K562 (cell line): ENCODE measurements at regions not wholly inside any gene's neighbourhood (a gene's known extent, or its start where the extent isn't known, plus 50 kb on each side); places are given as distances from the start of the nearest gene placed in this dataset.
"Not testable (repeated sequence)": the region's sequence is repeated elsewhere in the genome, so short reads cannot be mapped to it uniquely, and the experiment has no call there.

Experiments
- ATAC-seq: fragments of 200-7000 bp; cut with Tn5 transposase; 3 replicates; pipeline ENCODE4 v1.9.1; 2020; ENCODE audit warnings: moderate library complexity
- BruUV-seq: library from RNA; stranded (reverse); fragments of 400-500 nt; replicated peaks from 2 replicates; lab custom pipeline; 2021; lab: Mats Ljungman, UMichigan
- CTCF ChIA-PET: fragments of 300-600 bp; formaldehyde crosslinking; extraction: SDS; loops from one replicate; lab custom pipeline; 2021; ENCODE audit warnings: low intra/inter-chr PET ratio; lab: Yijun Ruan, JAX
- POLR2A ChIA-PET: fragments of 300-600, 350-650 bp; sonication (Branson Sonifier 250); formaldehyde crosslinking; extraction: SDS; loops from one replicate; lab custom pipeline; 2021; ENCODE audit warnings: antibody characterized with exemption, inconsistent platforms; lab: Yijun Ruan, JAX
- DNase-seq, 4 experiments: peaks; one replicate each; pipeline versions ENCODE4 v3.0.0 to v3.0.0-alpha.2; 2011 to 2018; ENCODE audit warnings: low spot score in 3 of 4, mixed read lengths in 3 of 4; ENCODE audit errors: extremely low read depth in 1 of 4
- FAIRE-seq: peaks from 2 replicates; lab custom pipeline; 2011; peaks lifted over from hg19 to GRCh38; lab: Jason Lieb, UNC
- H2AFZ ChIP-seq: 2 replicates; pipeline ENCODE4 v1.6.0; 2011; ENCODE audit warnings: low read depth, low read length, control low read depth, inconsistent platforms
- H3K27ac ChIP-seq: fragments of 200-600 bp; 3 replicates; pipeline ENCODE4 v1.8.0; 2011; ENCODE audit warnings: low read depth, mild to moderate bottlenecking, control low read depth, inconsistent platforms, low read length, moderate library complexity, mixed read lengths; ENCODE audit errors: extremely low read depth
- H3K27me3 ChIP-seq, 2 experiments: fragments of 300-600 bp in 1 of 2; 2 replicates in 1 of 2; 3 replicates in 1 of 2; pipeline versions ENCODE4 v1.6.0 to v1.8.0; 2011; ENCODE audit warnings: inconsistent platforms in 2 of 2, low read length in 2 of 2, mild to moderate bottlenecking in 1 of 2, mixed read lengths in 1 of 2, moderate library complexity in 1 of 2; ENCODE audit not compliant: control insufficient read depth in 2 of 2, insufficient read depth in 2 of 2
- H3K36me3 ChIP-seq: fragments of 300-600 bp; 3 replicates; pipeline ENCODE4 v1.8.0; 2011; ENCODE audit warnings: mild to moderate bottlenecking, low read length, inconsistent platforms; ENCODE audit not compliant: control insufficient read depth, insufficient read depth
- H3K4me1 ChIP-seq, 2 experiments: fragments of 200-600 bp in 1 of 2; replicated peaks in 1 of 2; 2 replicates in 1 of 2; 3 replicates in 1 of 2; pipeline versions ENCODE4 v1.5.1 to v1.8.0; 2011; ENCODE audit warnings: inconsistent platforms in 2 of 2, low read length in 2 of 2, mild to moderate bottlenecking in 1 of 2, mixed read lengths in 1 of 2, moderate library complexity in 1 of 2; ENCODE audit not compliant: control insufficient read depth in 2 of 2, insufficient read depth in 2 of 2
- H3K4me2 ChIP-seq: 2 replicates; pipeline ENCODE4 v1.6.1; 2011; ENCODE audit warnings: low read length, control low read depth, inconsistent platforms, mixed read lengths; ENCODE audit not compliant: insufficient read depth
- H3K4me3 ChIP-seq: fragments of 200-600 bp; sonication (generic), shearing (Covaris generic); 2 replicates; pipeline ENCODE4 v1.5.1; 2016; ENCODE audit warnings: control low read depth, inconsistent platforms
- H3K79me2 ChIP-seq: fragments of 200-600 bp; 3 replicates; pipeline ENCODE4 v1.8.0; 2011; ENCODE audit warnings: low read length, inconsistent platforms; ENCODE audit not compliant: control insufficient read depth, insufficient read depth
- H3K9ac ChIP-seq, 2 experiments: 2 replicates each; pipeline versions ENCODE4 v1.6.0 to v1.6.1; 2011; ENCODE audit warnings: low read depth in 2 of 2, low read length in 2 of 2, control low read depth in 1 of 2, inconsistent platforms in 1 of 2, mild to moderate bottlenecking in 1 of 2, mixed read lengths in 1 of 2; ENCODE audit not compliant: insufficient read depth in 1 of 2
- H3K9me1 ChIP-seq: one replicate; pipeline ENCODE4 v1.6.0; 2011; ENCODE audit warnings: inconsistent platforms, mild to moderate bottlenecking, low read length, moderate library complexity; ENCODE audit not compliant: control insufficient read depth, insufficient read depth
- H3K9me3 ChIP-seq: replicated peaks from 2 replicates; pipeline ENCODE4 v1.5.1; 2011; ENCODE audit warnings: low read depth, low read length, inconsistent platforms; ENCODE audit not compliant: control insufficient read depth, insufficient read depth
- H4K20me1 ChIP-seq: replicated peaks from 2 replicates; pipeline ENCODE4 v1.6.1; 2011; ENCODE audit warnings: low read length, inconsistent platforms, mixed read lengths; ENCODE audit not compliant: control insufficient read depth, insufficient read depth
- PCBP2 ChIP-seq: fragments of 200-400 bp; formaldehyde crosslinking; IDR thresholded peaks from 2 replicates; pipeline ENCODE4 v1.6.1; 2018; ENCODE audit warnings: low read length, low read depth, mild to moderate bottlenecking, moderate library complexity; ENCODE audit not compliant: poor library complexity, severe bottlenecking
- ZNF24 ChIP-seq: fragments of 450-650 bp; IDR thresholded peaks from 2 replicates; pipeline ENCODE4 v1.6.1; 2016
- WGBS: fragments of 100-300 bp; shearing (Covaris generic); methylation state at CpG from one replicate; pipeline ENCODE4 v1.1.6; 2016; ENCODE audit warnings: low coverage, mixed read lengths; ENCODE audit not compliant: insufficient coverage; ENCODE audit errors: missing lambda C conversion rate; 5-methylcytosine and 5-hydroxymethylcytosine counted together
- in situ Hi-C: fragments of 300-500 bp; cut with MboI; formaldehyde crosslinking; loops from 4 replicates; pipeline ENCODE4 v1.15.0; 2018; ENCODE audit warnings: inconsistent platforms, mixed read lengths
- intact Hi-C: fragments of 100-400 bp; cut with micrococcal nuclease; formaldehyde crosslinking; loops from 2 replicates; pipeline ENCODE4 v1.14.2; 2022
- TF ChIP-seq, protein P1 (sequence below): fragments of 450-650 bp; IDR thresholded peaks from 2 replicates; pipeline ENCODE4 v1.6.1; 2018; ENCODE audit not compliant: partially characterized antibody

- TF ChIP-seq, protein P1, sequence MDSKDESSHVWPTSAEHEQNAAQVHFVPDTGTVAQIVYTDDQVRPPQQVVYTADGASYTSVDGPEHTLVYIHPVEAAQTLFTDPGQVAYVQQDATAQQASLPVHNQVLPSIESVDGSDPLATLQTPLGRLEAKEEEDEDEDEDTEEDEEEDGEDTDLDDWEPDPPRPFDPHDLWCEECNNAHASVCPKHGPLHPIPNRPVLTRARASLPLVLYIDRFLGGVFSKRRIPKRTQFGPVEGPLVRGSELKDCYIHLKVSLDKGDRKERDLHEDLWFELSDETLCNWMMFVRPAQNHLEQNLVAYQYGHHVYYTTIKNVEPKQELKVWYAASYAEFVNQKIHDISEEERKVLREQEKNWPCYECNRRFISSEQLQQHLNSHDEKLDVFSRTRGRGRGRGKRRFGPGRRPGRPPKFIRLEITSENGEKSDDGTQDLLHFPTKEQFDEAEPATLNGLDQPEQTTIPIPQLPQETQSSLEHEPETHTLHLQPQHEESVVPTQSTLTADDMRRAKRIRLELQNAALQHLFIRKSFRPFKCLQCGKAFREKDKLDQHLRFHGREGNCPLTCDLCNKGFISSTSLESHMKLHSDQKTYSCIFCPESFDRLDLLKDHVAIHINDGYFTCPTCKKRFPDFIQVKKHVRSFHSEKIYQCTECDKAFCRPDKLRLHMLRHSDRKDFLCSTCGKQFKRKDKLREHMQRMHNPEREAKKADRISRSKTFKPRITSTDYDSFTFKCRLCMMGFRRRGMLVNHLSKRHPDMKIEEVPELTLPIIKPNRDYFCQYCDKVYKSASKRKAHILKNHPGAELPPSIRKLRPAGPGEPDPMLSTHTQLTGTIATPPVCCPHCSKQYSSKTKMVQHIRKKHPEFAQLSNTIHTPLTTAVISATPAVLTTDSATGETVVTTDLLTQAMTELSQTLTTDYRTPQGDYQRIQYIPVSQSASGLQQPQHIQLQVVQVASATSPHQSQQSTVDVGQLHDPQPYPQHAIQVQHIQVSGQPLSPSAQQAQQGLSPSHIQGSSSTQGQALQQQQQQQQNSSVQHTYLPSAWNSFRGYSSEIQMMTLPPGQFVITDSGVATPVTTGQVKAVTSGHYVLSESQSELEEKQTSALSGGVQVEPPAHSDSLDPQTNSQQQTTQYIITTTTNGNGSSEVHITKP, result no peak
- no peak for TF ChIP-seq PCBP2
- TF ChIP-seq, all 486 proteins: peak for 0
Observed at GRCh38 chr9:129427149-129427548, 193.8 kb downstream of the C9orf50 start (continued).

GRCh38 chr9:129423755-129424154 is 197.1 kb downstream of the C9orf50 start:
- H4K20me1 ChIP-seq, H3K9me3 ChIP-seq, H3K79me2 ChIP-seq, H3K27me3 ChIP-seq, intact Hi-C loops, H3K36me3 ChIP-seq, H3K4me3 ChIP-seq, H3K4me2 ChIP-seq, H3K27ac ChIP-seq, DNase-seq, in situ Hi-C loops, CTCF ChIA-PET, FAIRE-seq, BruUV-seq, ATAC-seq: not testable (repeated sequence)
- 62% methylated on average over 8 of the region's 8 CpGs for WGBS
- POLR2A ChIA-PET, result interaction anchor here (1.1 to 1.5 kb wide), 2 partner anchors 8 to 18 kb away, joined by 3 to 4 read pairs; no protein-coding TSS in a partner anchor
- H3K4me1 ChIP-seq, result peaks cover 3 to 33% of the 10 kb centered on the region in 2 experiments; a peak in 4 of 5 replicates
- peak; percentile 70; the same call in 1 of the 2 replicates for TF ChIP-seq ZNF24
- TF ChIP-seq, all 486 proteins: peak for 1; not testable (repeated sequence) for 485
- H3K9ac ChIP-seq, H3K9me1 ChIP-seq, H2AFZ ChIP-seq: not testable (repeated sequence)
